ENCODE measurements at regions not wholly inside any gene's neighbourhood (a gene's known extent, or its start where the extent isn't known, plus 50 kb on each side); places are given as distances from the start of the nearest gene placed in this dataset.

- no peak for DNase-seq (ENCODE audit: low read depth)
Observed at GRCh38 chr1:218679988-218680748, 335.0 kb downstream of the TGFB2 start.

- no peak for DNase-seq (ENCODE audit: low read depth)
Observed at GRCh38 chr1:218683242-218683641, 338.1 kb downstream of the TGFB2 start.

GRCh38 chr1:218686258-218686657 lies 341.1 kb downstream of the TGFB2 start:
- DNase-seq (ENCODE audit: low read depth), result no peak

GRCh38 chr1:218686761-218687160 lies 341.6 kb downstream of the TGFB2 start:
- no peak for DNase-seq (ENCODE audit: low read depth)

- DNase-seq (ENCODE audit: low read depth), result no peak
Observed at GRCh38 chr1:218692808-218693207, 347.7 kb downstream of the TGFB2 start.

DNA sequence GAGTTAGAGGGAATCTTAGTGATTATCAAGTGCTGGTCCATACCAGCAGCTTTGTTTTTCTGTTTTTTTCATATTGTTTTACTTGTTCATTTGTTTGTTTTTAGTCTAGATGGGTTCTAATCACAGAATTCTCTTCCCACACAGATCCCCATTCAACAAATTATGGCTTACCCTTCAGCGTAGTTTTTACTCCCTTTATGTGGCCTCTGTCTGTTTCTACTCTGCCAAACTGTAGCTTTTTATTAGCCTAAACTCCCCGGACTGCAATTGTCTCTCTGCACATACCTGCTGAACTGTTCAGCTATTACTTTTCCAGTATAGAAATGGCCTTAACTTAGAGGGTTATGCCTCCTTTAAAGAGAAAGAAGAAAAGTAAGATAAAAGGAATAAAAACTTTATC lies 348.5 kb downstream of the TGFB2 start:
- no peak for DNase-seq (ENCODE audit: low read depth)

DNA sequence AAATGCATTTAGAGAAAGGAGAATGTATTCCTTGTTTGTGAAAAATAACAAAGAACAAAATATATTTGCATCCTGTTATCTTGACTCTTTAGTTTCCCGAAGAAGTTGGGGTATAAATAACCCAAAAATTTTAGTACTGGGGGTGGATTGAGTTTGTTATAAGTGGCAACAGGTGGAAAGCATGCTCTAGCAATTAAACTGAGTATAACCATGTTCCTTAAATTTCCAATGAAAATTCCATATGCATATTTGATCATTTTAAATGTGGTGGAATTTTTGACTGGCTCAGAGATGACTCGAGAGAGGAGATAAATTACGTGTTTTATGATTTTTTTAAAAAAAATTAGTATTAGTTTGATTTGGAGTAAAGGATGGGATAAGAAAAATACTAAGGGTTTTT lies 348.9 kb downstream of the TGFB2 start:
- DNase-seq (ENCODE audit: low read depth), result no peak

GRCh38 chr1:218694636-218695035 lies 349.5 kb downstream of the TGFB2 start:
- no peak for DNase-seq (ENCODE audit: low read depth)

DNA sequence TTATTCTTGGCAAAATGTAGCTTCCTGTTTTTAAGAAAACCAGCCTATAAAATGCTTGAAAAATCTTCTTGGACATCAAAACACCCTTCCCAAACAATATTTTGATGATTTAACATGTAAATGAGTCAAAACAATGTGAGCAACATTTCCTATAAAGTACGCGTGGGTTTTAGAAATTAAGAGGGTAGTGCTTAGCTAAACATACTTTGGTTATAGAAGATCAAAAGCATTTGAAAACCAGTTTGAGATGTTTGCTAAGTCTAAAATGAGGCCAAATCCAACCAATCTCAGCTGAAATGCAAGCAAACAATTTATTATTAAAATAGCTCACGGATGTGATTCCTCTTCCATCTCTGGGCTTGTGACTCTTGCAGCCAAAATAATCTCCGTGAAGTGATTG lies 350.4 kb downstream of the TGFB2 start:
- DNase-seq (ENCODE audit: low read depth), result no peak

DNA sequence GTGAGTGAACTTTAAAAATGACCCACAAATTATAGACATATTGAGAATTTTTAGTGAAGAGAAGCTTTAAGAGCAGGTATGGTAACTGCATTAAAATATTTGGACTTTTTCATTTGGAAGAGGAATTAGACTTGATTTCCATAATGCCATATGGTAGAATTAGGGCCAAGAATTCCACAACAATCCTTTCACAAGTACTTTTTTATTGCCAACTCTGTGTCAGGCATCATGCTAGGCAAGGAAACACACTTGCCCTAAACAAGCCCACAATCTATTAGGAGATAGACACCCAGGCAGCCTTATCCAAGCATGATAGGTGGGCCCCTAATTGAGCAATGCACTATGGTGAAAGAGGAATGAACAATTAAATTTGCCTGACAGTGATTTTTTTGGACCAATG lies 353.0 kb downstream of the TGFB2 start:
- no peak for DNase-seq (ENCODE audit: low read depth)

- no peak for DNase-seq (ENCODE audit: low read depth)
Observed at GRCh38 chr1:218699421-218699820, 354.3 kb downstream of the TGFB2 start.

- DNase-seq (ENCODE audit: low read depth), result no peak
Observed at GRCh38 chr1:218699865-218700264, 354.7 kb downstream of the TGFB2 start.

GRCh38 chr1:218700666-218701065 lies 355.5 kb downstream of the TGFB2 start:
- no peak for DNase-seq (ENCODE audit: low read depth)

GRCh38 chr1:218701131-218701530 lies 356.0 kb downstream of the TGFB2 start:
- no peak for DNase-seq (ENCODE audit: low read depth)

GRCh38 chr1:218702775-218703174 lies 357.6 kb downstream of the TGFB2 start:
- no peak for DNase-seq (ENCODE audit: low read depth)

DNA sequence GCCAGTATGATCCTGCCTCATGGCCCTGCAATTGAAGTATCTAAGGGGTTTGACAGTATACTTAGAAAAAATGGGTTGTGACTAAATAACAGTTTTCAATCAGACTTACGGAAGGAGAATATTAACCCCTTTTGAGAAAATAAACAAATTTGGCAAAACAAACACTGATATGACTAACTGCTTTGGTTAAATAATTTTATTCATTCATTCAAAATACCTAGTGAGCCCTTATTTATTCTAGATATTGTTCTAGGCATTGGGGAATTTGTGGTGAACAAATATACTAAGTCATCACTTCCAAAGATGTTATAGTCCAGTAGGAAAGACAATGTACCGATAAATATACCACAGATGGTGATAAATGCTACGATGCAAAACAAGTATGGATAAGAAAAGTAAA lies 358.7 kb downstream of the TGFB2 start:
- no peak for DNase-seq (ENCODE audit: low read depth)

DNA sequence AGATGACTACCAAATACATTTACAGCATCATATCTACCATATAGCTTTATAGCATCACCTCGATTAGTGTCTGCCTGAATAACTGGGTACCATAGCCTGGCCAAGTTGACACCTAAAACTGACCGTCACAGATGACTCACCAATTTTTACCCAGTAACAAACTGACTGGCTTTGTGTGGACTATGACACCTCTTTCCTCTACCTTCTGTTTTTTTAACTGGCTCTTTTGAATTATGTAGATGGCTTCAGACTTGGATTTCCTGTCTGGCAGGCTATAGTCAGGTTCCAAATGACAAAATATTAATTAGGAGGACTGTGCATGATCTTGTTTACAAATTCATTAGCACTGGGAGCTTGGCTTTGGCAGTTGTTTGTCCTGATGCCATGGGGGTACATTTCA lies 360.3 kb downstream of the TGFB2 start:
- DNase-seq (ENCODE audit: low read depth), result no peak

- no peak for DNase-seq (ENCODE audit: low read depth)
Observed at GRCh38 chr1:218705911-218706893, 361.1 kb downstream of the TGFB2 start.

DNA sequence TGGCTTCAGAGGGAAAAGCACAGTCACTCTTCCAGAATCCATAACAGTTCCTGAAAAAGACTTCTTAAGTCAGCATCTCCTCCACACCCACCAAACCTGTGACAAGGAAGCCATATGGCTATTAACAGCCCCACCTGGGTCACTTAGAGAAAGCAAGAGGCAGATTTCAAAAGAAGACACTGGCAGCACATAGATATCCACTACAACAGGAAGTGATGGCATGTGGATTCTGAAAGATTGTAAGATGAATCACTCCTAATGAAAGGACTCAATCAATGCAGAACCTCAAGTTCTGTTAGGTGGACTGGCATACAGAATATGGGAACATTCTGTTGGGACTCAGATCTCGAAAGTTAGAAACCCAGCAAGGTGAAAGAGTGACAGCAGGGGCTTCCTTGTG lies 365.9 kb downstream of the TGFB2 start:
- no peak for DNase-seq (ENCODE audit: low read depth)

- DNase-seq (ENCODE audit: low read depth), result no peak
Observed at GRCh38 chr1:218711884-218712674, 366.9 kb downstream of the TGFB2 start.

DNA sequence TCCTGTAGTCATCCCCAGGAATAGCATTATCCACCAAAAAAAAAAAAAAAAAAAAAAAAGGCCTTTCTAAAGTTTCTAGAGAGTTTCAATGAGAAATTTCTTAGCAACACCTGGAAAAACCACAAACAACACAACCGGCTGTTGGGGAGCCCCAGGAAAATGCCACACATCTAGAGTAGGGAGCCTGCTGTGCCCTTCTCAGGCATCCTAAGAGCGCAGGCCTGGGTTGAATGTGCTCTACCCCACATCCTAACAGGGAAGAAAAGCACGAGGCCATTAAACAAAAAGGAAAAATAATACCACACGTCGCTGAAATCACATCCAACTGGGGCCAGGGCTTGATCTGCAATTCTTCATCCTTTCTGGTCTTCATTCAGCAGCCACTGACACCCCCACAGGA lies 367.5 kb downstream of the TGFB2 start:
- no peak for DNase-seq (ENCODE audit: low read depth)

DNA sequence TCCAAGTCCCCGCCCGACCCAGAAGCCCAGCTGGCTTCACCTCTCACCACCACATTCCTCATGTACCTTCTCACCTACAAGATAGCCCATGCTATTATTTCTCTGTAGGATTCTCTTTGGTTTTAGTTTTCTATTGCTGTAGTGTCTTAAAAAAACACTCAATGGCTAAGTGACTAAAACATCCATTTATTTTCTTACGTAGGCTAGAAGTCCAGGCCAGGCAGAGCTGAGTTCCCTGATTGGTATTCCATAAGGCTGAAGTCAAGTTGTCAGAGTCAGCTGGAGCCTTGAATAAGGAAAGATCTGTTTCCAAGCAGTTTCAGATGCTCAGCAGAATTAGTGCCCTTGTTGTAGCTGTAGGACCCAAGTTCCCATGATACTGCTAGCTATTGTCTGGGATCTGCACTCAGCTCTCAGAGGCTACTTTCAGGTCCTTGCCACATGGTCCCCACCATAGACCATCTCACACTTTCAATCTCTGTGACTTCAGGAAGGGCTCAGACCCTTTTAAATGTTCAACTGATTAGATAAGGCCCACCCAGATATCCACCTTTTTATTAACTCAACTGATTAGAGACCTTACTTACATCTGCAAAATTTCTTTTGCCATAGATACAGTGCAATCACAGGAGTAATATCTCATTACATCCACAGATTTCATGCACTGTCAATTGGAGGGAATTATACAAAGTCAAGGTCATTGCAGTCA lies 371.0 kb downstream of the TGFB2 start:
- DNase-seq (ENCODE audit: low read depth), result no peak
